Right ventricle myocardium inferior (tissue), 1 donor: ENCODE measurements at regions not wholly inside any gene's neighbourhood (a gene's known extent, or its start where the extent isn't known, plus 50 kb on each side); places are given as distances from the start of the nearest gene placed in this dataset.

Experiments used
- ATAC-seq: fragments of 200-7000 bp; cut with Tn5 transposase; one replicate; pipeline ENCODE4 v1.9.1; 2020; ENCODE audit warnings: mild to moderate bottlenecking, moderate library complexity
- DNase-seq: peaks from one replicate; pipeline ENCODE4 v3.0.0; 2021; ENCODE audit errors: missing footprints
- intact Hi-C: fragments of 100-400 bp; cut with DNase I; formaldehyde crosslinking; loops from one replicate; pipeline ENCODE4 v1.11.0; 2022
- donor health status: DM: no; HTN: yes; CAD: no; lungs with severe emphysema.

DNA sequence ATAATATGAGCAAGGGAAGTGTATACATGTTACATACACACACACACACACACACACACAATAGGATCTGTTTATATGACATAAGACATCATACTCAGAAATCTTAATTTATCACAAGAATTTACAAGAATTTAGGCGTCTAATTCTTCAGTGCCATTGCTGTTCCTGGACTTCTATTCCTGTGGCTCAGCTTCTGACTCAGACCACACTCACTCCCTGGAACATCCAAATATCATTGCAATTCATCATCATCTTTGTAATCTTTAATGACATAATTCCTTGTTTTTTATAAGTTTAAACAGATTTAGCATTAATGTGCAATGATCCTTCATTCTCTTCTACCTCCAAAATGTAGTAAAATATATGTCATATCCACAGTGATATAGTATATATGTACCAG, 544.2 kb downstream of the FOXG1 start:
- ATAC-seq (no peak), DNase-seq (no peak)
- intact Hi-C loops = no loop called here

DNA sequence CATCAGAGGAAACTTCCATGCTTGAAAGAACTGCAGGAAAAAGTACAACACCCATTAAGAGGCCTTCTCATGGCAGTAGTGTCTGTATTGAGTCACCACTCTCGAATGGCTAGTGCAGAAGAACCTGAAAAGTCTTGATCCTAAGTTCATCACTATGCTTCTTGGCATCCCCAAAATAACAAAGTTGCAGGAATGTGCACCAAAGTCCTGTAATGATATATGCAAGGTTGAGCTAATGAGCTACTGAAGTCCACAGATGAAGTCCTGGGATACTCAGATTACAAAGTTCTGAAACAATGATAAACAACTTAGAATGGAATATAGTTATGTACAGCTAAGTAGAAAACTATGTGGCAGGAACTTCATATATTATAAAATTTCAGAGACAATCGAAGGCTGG, 545.4 kb downstream of the FOXG1 start:
- intact Hi-C loops = no loop called here
- ATAC-seq (no peak), DNase-seq (no peak)

DNA sequence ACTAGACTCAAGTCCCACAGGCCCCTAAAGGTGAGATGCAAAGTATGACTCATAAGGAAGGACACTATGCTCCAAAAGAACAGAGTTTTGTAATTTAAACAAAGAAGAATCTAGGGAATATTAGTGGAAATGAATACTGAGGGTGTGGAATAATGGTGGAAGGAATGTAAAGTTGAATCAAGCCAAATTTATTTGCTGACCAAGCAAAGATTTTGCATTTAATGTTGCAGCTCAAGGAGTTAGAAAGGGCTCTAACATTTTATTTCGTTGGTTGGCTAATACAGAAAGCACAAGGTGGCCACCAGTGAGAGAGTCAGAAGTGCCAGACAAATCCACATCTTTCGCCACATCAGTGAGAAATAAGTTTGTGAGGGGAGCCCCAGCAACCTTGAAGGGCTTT, 550.3 kb downstream of the FOXG1 start:
- DNase-seq (no peak), ATAC-seq (no peak)
- intact Hi-C loops = no loop called here

DNA sequence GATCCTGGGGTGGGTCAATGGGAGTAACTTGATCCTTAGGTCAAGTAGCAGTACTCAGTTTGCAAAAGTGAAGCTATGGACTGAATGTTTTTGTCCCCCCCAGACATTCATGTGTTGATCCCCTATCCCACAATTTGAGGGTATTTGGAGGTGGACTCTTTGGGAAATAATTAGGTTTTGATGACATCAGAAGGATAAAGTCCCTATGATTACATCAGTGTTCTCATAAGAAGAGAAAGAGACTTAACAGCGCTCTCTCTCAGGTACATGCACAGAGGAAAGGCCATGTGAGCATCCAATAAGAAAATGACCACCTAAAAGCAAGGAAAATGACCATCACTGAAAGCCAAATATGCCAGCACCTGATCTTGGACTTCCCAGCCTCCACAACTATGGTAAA, 550.8 kb downstream of the FOXG1 start:
- DNase-seq (no peak), ATAC-seq (no peak)
- intact Hi-C loops = no loop called here

DNA sequence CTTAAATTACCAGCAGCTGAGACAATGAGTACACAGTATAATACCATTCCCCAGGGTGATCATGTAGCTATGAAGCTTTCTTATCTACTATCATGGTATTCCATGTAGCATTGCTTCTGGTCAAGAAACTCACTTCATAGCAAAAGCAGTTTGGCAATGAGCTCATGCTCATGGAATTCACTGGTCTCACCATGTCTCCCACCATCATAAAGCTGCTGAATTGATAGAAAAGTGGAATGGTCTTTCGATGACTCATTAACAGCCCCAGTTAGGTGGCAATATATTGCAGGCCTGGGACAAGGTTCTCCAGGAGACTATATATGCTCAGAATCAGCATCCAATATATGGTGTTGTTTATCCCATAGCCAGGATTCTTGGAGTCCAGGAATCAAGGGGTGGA, 553.7 kb downstream of the FOXG1 start:
- ATAC-seq (no peak), DNase-seq (no peak)
- intact Hi-C loops = no loop called here

DNA sequence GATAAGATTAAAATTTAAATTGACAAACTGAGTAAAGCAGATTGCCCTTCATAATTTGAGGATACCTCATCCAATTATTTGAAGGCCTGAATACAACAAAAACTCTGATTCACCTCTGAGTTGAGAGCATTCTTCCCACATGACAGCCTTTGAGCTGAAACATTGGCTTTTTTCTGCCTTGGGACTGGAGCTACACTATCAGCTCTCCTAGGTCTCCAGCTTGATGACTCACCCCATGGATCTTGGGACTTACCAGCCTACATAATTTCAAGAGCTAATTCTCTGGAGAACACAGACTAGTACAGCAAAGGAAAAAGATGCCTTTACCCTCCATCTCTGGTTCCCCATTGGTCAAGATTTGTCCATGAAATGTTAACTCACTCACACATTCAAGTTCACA, 555.1 kb downstream of the FOXG1 start:
- no peak for ATAC-seq
- intact Hi-C loops = no loop called here

DNA sequence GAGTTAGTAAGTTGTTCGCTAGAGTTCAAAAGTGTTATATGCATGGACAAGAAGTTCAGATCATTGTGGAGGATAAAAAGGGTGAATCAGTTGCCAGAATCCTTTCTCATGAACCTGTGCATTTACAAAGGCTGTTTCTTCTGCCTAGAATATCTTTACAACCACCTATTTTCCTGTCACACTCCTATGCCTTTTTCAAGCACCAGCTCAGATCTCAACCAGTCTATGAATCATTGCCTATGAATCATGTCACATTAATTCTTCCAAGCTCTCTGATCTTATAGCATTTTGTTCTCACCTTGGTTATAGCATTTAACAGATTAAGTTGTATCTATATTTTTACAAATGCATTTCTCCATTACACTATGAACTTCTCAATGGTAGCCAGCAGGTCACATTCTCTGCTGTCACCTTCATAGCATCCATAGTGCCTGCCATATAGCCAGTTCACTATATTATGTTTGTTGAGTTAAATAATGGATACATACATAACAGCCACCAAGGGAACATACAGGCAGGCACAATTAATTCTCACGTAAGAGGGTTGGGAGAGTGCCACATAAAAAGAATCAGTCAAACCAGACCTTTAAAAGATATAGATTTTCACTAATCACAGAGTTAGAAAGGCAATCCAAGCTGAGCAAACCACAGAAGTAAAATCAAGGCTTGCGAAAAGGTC, 573.0 kb downstream of the FOXG1 start:
- DNase-seq = no peak
- no peak for ATAC-seq
- intact Hi-C loops = no loop called here

More for the DNA sequence above, 555.1 kb downstream of the FOXG1 start:
- no peak for DNase-seq

DNA sequence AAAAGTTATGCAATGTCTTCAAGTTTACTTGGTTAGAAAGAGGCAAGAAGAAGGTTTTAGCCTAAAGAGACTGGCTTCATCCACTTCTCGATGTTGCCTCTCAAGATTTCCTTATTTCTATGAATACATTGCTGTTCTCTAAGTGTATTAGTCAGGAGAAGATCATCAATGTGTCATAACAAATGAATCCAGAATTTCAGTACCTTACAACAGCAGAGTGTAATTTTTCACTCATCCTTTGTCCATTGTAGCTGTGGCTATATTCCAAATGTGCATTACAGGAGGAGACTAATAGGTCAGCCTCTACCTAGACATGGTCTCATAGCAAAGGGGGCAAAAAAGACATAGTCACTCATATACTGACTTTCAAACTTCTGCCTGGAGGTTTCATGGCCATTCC, 579.1 kb downstream of the PRKD1 start:
- ATAC-seq = no peak
- intact Hi-C loops = no loop called here
- DNase-seq = no peak

DNA sequence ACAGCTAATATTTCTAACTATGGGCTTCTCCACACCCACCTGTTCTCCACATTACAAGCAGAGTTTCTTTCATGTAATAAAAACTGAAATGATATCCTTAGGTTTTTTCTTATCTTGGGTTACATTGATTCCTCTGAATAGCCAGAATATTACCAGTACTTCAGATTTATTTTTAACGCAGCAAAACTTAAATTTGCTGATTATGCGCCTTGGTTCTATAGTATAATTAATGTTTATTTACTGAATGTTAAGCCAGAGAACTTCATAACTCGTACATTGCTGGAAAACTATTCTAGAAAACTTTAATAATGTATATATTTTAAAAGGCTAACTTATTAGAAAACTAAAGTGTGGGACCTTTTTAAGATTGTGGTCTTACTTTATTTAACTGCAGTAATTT, 577.2 kb downstream of the PRKD1 start:
- intact Hi-C loops = no loop called here
- DNase-seq = no peak
- ATAC-seq = no peak

DNA sequence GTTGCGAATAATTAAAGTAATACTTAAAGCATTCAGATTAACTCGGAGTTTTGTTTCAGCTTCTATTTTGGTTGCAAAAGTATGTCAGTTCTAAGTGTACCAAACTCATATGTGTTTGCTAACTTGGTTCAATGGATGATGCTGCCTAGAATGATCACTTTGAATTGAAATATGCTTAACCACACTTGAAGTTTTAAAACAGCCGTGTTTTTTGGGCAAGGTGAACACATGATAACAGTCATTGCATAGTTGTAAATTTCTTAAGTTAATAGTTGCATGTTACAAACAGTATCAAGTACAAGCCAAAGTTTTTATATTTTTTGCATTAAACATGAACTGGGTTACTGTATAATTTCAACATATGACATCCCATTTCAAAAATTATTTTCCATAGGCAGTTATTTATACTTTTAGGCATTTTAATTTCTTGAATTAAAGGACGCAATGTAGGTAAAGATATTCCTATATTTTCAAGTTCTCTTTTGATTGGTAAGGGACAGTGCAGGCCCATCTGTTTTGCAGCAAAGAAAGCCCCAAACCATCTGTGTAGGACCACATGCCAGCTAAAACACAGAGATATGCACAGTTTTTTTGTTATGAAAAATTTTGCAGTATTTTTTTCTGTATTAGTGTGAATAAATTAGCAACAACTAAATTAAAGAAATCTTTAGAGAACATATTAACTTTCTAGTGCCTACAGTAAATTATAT, 575.5 kb downstream of the PRKD1 start:
- DNase-seq (no peak), ATAC-seq (no peak)
- intact Hi-C loops = no loop called here

DNA sequence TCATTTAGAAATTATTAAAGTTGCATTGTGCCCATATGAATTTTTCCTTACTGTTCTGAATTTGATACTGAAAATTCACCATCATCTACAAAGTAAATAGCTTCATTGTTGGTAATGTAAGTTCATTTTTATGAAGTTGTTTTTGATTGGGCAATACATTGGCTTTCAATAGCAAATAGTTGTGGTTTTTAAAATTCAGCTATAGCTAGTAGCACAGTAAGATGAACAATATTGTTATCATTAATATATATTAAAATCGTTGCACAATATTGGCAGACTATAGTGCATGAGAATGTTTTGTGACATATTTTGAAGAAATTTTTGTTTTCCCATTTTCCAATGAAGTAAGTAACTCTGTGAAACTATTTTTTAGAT, 575.0 kb downstream of the PRKD1 start:
- DNase-seq (no peak), ATAC-seq (no peak)
- intact Hi-C loops = no loop called here

DNA sequence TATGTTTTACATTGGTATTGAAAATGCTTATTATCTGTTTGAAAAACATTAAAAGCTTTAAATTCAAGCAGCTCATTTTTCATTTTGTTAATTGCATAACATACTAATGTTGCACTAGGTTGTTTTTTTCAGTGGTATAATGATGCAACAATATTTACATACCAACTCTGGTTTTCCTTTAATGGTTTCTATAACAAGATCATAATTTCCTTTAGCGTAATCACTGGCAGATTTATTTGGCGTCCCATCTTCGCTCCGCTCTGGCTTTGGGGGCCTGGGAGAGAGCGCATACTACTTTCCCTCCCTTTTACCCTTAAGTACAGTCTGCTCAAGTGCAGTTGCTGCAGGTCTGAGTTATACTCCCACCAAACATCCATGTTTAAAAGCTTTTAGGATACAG, 574.1 kb downstream of the PRKD1 start:
- intact Hi-C loops = no loop called here
- DNase-seq (no peak), ATAC-seq (no peak)

DNA sequence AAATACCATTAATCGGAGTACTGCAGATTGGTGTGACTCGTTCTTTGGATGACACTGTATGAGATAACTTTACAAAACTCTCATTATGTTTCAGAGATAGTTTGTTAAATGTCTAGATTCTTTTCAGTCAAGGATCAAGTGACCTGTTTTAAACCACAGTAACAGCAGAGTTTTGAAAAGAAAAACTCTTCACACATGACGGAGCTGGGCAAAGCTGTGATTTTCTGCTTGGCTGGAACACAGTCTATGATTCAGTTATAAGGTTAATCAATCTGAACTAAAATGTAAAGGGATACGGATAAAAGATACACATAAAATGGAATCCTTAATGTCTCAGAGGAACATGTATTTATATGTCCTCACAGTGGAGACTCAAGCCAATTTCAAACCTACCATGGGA, 573.2 kb downstream of the PRKD1 start:
- intact Hi-C loops = no loop called here
- no peak for DNase-seq
- ATAC-seq = no peak

DNA sequence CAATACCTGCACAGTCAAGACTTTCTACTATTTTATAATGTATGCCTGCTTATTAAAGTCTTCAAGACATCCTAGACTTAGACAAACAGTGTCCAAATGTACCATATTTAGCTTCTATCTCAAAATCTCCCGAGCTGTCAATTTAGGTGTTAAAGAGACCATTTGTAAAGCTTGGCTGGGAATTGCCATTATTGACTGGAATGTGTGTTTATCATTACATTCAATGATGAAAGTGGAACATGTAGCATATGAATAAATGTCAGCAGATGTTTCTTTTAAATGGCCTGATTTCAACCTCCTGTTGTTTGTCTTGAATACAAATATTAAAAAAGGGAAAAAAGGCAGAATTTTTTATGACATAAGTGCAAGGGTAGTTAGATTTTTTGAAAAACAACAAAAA, 572.3 kb downstream of the PRKD1 start:
- intact Hi-C loops = no loop called here
- no peak for ATAC-seq
- DNase-seq = no peak

DNA sequence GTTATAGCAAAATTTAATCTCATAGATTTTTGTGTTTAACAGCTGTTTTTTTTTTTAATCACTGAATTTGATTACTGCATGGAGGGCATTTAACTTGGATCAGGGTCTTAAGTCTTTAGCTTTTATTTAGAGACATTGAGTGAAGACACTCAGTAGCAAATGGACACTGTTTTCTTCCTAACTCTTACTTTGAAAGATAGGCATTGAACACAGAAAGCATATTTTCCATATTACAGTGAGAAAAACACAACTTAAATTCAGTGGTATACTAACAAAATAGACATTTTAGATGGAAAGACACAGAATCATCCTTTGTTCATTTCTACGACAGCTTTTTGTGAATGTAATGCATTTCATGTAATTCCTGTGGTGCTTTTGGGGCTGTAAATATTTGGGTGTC, 571.8 kb downstream of the PRKD1 start:
- intact Hi-C loops = no loop called here
- no peak for DNase-seq
- ATAC-seq = no peak

DNA sequence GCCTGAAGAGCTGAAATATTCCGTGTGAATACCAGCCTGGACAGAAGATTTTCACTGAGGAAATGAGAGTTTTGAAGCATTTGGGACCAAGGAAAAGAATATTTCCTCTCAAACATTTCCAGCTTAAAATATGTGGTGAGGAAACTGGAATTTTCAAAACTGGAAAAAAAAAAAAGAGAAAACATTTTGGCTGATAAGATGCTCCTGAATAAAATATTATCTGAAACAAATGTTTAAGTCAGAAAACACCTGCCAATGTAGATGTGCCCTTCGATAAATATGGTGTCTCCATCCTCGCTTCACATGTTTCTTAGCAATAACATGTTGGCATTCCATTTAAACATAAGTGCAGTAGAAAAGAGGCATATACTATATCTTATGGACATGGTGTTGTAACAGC, 567.0 kb downstream of the PRKD1 start:
- ATAC-seq = no peak
- DNase-seq = no peak
- intact Hi-C loops = no loop called here

DNA sequence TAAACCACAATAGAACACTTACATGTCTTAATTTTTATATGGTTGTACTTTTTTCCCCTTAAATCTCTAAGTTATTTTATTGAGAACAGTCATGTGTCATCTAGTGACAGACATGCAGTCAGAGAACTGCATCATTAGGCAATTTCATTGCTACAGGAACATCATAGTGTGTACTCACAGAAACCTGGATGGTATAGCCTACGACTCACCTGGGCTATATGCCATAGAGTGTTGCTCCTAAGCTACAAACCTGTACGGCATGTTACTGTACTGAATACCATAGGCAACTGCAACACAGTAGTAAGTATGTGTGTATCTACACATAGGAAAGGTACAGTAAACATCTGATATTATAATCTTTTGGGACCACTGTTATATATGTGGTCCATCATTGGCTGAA, 557.6 kb downstream of the PRKD1 start:
- DNase-seq (no peak), ATAC-seq (no peak)
- intact Hi-C loops = no loop called here

DNA sequence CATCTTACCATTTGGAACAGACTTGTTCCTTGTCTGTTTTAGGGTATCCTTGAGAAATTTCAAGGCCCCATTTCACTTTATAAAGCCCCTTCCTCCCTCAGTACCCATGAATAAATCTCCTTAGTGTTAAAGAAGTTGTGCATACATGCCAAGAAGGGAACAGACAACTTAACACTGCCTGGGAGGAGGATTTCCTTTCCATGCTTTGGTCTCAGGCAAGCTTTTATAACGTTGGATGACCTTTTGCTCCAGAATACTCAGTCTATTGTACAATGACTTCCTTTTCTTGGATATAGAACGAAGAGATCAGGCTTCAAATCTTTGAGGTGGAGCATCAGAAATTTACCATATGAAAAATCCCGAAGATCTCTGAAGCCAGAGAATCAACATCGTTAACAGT, 551.4 kb downstream of the PRKD1 start:
- DNase-seq (no peak), ATAC-seq (no peak)
- intact Hi-C loops = no loop called here

DNA sequence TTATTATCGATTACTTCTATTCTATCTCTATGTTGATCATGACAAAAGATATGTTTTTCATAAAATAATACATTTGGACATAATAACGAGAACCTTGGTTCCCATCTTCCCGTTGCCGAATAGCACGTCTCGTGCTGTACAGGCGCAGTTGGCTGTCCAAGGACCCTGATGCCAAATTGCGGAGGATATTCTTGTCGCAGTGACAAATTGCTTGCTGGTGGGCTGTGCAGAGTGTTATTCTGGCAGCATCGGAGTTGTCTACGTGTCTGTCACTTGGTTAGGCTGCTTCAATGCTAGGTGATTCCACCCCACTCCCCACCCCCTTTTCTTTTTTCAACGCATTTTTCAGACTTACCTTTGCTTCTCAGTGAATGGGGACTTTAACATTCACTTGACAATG, 546.8 kb downstream of the PRKD1 start:
- no peak for ATAC-seq
- peak; percentile 9 for DNase-seq
- intact Hi-C loops = no loop called here

DNA sequence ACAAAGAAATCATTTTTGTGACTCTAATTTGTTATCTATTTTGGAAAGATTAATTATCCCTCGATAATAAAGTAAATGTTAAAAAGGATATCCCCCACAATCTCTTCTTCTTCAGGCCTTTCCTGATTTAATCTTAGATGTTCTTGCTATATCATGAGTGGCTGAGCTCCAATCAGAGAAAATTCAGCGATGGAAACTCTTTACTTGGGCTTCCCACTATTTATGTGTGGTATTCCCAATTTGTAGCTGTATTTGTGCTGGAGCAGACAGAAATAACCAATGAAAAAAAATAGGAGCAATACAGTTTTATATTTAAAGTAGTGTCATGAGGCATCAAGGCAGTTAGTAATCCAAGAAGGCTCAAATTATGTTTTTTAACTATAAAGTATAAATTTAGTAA, 539.1 kb downstream of the PRKD1 start:
- no peak for ATAC-seq
- DNase-seq = no peak
- intact Hi-C loops = no loop called here
